ENCODE measurements at regions not wholly inside any gene's neighbourhood (a gene's known extent, or its start where the extent isn't known, plus 50 kb on each side); places are given as distances from the start of the nearest gene placed in this dataset.
"Not testable (repeated sequence)": the region's sequence is repeated elsewhere in the genome, so short reads cannot be mapped to it uniquely, and the experiment has no call there.

DNA sequence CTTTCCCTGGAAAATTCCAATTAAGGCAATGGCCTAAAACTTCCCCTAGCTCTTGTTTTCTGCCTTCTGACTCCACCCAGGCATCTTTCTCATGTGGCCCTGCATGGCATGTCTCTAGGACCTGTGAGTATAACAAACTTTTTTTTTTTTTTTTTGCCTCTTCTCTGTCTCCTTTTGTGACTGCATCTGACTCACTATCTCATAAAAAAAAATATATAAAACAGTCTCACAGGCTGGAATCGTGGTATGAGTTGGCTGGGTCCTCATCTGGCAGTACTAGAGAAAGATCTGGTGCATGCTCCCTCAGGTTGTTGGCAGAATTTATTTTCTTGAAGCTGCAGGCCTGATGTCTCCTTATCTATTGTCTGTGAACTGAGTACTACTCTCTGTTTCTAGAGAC is 313.9 kb downstream of the TECRL start:
- H3K36me3 ChIP-seq: no peaks in the 10 kb centered on the region
- no peaks in the 10 kb centered on the region for H3K4me1 ChIP-seq
- no peaks in the 10 kb centered on the region for H3K9me3 ChIP-seq
- H3K27me3 ChIP-seq: no peaks in the 10 kb centered on the region
- H3K27ac ChIP-seq: no peak overlapping the region
- DNase-seq (ENCODE audit: low spot score): no peak
- H3K4me3 ChIP-seq: no peak overlapping the region
- TF ChIP-seq, protein P1, sequence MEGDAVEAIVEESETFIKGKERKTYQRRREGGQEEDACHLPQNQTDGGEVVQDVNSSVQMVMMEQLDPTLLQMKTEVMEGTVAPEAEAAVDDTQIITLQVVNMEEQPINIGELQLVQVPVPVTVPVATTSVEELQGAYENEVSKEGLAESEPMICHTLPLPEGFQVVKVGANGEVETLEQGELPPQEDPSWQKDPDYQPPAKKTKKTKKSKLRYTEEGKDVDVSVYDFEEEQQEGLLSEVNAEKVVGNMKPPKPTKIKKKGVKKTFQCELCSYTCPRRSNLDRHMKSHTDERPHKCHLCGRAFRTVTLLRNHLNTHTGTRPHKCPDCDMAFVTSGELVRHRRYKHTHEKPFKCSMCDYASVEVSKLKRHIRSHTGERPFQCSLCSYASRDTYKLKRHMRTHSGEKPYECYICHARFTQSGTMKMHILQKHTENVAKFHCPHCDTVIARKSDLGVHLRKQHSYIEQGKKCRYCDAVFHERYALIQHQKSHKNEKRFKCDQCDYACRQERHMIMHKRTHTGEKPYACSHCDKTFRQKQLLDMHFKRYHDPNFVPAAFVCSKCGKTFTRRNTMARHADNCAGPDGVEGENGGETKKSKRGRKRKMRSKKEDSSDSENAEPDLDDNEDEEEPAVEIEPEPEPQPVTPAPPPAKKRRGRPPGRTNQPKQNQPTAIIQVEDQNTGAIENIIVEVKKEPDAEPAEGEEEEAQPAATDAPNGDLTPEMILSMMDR (IDR thresholded peaks at IDR 0.05): no peak

DNA sequence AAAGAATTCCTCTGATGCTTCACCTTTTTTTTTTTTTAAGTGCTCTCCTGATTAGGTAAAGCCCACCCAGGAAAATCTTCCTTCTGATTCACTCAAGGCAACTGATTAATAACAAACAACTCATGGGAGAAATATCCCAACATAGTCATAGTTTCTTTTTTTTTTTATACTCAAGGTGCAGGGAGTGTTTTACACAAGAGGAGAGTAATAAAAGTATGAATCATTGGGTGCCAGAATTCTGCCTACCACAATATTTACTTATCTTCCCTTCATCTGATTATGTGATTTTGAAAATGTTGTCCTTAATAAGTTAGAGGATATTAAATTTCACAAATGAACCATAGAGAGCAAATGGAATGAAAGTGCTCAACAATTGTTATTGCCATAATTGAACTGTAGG is 329.9 kb downstream of the TECRL start:
- no peak for DNase-seq (ENCODE audit: low spot score)
- Histone ChIP-seq H3K27ac (no peak overlapping the region), H3K27me3 (no peaks in the 10 kb centered on the region), H3K4me3 (no peak overlapping the region), H3K9me3 (no peaks in the 10 kb centered on the region), H3K36me3 (no peaks in the 10 kb centered on the region), H3K4me1 (no peaks in the 10 kb centered on the region)
- TF ChIP-seq, protein P1 (IDR thresholded peaks at IDR 0.05): no peak

DNA sequence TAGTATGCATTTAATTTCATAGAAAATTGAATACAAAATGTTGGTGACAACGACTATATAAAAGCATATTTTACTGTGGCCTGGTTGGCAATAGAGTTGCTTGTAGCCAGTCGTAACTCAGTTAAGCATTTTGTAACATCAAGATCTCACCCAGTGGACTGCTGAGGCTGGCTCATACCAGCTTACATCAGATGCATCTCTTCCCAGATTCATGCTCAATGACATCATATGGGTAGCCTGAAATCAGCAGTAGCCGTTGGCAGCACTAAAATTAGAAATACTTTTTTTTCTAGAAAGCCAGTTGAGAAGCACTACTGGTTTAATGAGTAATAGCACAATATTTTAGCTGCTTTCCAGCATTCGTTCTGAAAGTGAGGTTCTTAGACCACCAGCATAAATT is 341.2 kb downstream of the TECRL start:
- no peak overlapping the region for H3K4me3 ChIP-seq
- no peak for DNase-seq (ENCODE audit: low spot score)
- H3K36me3 ChIP-seq: no peaks in the 10 kb centered on the region
- TF ChIP-seq, protein P1 (IDR thresholded peaks at IDR 0.05): no peak
- H3K9me3 ChIP-seq: no peaks in the 10 kb centered on the region
- H3K4me1 ChIP-seq: no peaks in the 10 kb centered on the region
- no peak overlapping the region for H3K27ac ChIP-seq
- no peaks in the 10 kb centered on the region for H3K27me3 ChIP-seq

DNA sequence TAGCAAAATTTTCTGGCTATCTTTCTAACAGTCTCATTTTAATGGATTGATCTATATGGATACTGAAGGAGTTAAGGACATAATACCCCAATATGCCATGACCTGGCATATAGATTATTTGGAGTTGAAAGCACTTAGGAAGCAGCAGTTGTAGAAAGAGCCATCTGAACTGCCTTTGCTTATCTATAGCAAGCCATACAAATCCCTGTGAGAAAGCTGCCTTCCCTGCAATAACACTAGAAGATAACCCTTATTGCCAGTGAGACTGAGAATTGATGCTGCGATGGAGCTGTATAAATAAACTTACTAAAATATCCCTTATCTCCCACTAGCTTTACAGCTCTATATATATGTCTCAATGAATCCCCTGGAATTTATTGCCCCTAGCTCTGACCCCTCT is 346.3 kb downstream of the TECRL start:
- Histone ChIP-seq H3K27ac (no peak overlapping the region), H3K4me1 (no peaks in the 10 kb centered on the region), H3K27me3 (no peaks in the 10 kb centered on the region), H3K9me3 (no peaks in the 10 kb centered on the region), H3K36me3 (no peaks in the 10 kb centered on the region), H3K4me3 (no peak overlapping the region)
- no peak for DNase-seq (ENCODE audit: low spot score)
- TF ChIP-seq, protein P1 (IDR thresholded peaks at IDR 0.05): no peak

DNA sequence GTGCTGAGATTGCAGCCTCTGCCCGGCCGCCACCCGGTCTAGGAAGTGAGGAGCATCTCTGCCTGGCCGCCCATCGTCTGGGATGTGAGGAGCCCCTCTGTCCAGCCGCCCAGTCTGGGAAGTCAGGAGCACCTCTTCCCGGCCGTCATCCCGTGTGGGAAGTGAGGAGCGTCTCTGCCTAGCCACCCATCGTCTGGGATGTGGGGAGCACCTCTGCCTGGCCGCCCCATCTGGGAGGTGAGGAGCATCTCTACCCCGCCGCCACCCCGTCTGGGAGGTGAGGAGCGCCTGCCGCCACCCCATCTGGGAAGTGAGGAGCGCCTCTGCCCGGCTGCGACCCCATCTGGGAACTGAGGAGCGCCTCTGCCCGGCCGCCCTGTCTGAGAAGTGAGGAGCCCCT is 372.2 kb downstream of the TECRL start:
- not testable (repeated sequence) for H3K27me3 ChIP-seq; H3K27ac ChIP-seq; DNase-seq (ENCODE audit: low spot score); H3K36me3 ChIP-seq; H3K4me3 ChIP-seq; H3K9me3 ChIP-seq; H3K4me1 ChIP-seq

DNA sequence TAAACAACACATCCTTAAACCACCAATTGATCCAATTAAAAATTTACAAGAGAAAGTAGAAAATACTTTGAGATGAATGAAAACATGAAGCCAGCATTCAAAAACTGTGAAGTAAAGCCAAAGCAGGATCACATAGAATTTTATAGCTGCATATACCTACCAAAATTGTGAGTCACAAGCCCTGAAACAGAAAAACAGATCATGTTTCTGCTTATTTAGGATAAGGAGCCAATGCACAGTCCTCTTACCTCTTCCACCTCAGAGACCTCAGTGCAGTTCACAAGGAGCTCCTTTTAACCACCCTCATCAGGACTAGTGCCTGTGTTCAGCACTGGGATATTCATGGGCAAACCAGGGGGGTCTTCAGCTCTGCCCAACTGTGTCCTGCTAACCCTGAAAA is 386.7 kb downstream of the TECRL start:
- H3K4me1 ChIP-seq: no peaks in the 10 kb centered on the region
- no peak for DNase-seq (ENCODE audit: low spot score)
- no peak overlapping the region for H3K27ac ChIP-seq
- H3K9me3 ChIP-seq: peaks cover 0 to 33% of the 10 kb centered on the region in 2 donors
- TF ChIP-seq, protein P1 (IDR thresholded peaks at IDR 0.05): no peak
- no peaks in the 10 kb centered on the region for H3K27me3 ChIP-seq
- H3K36me3 ChIP-seq: no peaks in the 10 kb centered on the region
- H3K4me3 ChIP-seq: no peak overlapping the region
